H1 (cell line): ENCODE measurements at regions not wholly inside any gene's neighbourhood (a gene's known extent, or its start where the extent isn't known, plus 50 kb on each side); places are given as distances from the start of the nearest gene placed in this dataset.

ENCODE experiments used
- CBX8 ChIP-seq: fragments of 300-800, 300-1000 bp; sonication (generic); IDR thresholded peaks from 2 replicates; pipeline ENCODE4 v1.7.1; 2016; ENCODE audit warnings: low read depth, low read length, borderline replicate concordance
- CEBPB ChIP-seq: IDR thresholded peaks from 2 replicates; pipeline ENCODE4 v1.6.1; 2012; ENCODE audit warnings: low read depth, low read length
- CREB1 ChIP-seq: IDR thresholded peaks from 2 replicates; pipeline ENCODE4 v1.6.1; 2012; ENCODE audit warnings: inconsistent platforms
- EGR1 ChIP-seq: IDR thresholded peaks from 2 replicates; pipeline ENCODE4 v1.6.1; 2011; ENCODE audit warnings: low read depth, low read length, borderline replicate concordance
- EP300 ChIP-seq, 2 experiments: IDR thresholded peaks; 1 replicate in 1 of 2; 2 replicates in 1 of 2; pipeline ENCODE4 v1.6.1; 2011 to 2012; ENCODE audit warnings: low read depth in 2 of 2, low read length in 2 of 2, mild to moderate bottlenecking in 2 of 2, borderline replicate concordance in 1 of 2, inconsistent platforms in 1 of 2, moderate library complexity in 1 of 2
- EZH2 ChIP-seq: fragments of 200-600 bp; sonication (generic); IDR thresholded peaks from 2 replicates; pipeline ENCODE4 v1.7.1; 2012; ENCODE audit warnings: low read depth, mild to moderate bottlenecking, moderate library complexity, low read length, inconsistent platforms; ENCODE audit not compliant: severe bottlenecking
- NANOG ChIP-seq: IDR thresholded peaks from 2 replicates; pipeline ENCODE4 v1.6.1; 2011; ENCODE audit warnings: low read length, low read depth, mild to moderate bottlenecking, inconsistent platforms; ENCODE audit not compliant: insufficient read depth, poor library complexity, severe bottlenecking
- PHF8 ChIP-seq: fragments of 200-600 bp; sonication (generic); conservative IDR thresholded peaks from 2 replicates; pipeline ENCODE4 v1.7.1; 2012; ENCODE audit warnings: low read depth, mild to moderate bottlenecking, inconsistent platforms, low read length, moderate library complexity
- POLR2A ChIP-seq, 2 experiments: IDR thresholded peaks; 1 replicate in 1 of 2; 2 replicates in 1 of 2; pipeline ENCODE4 v1.6.1; 2011; ENCODE audit warnings: low read depth in 2 of 2, low read length in 2 of 2, mild to moderate bottlenecking in 2 of 2; ENCODE audit errors: control extremely low read depth in 1 of 2
- RAD21 ChIP-seq, 2 experiments: IDR thresholded peaks in 1 of 2; conservative IDR thresholded peaks in 1 of 2; 2 replicates each; pipeline ENCODE4 v1.6.1; 2011; ENCODE audit warnings: low read depth in 2 of 2, low read length in 2 of 2, improper control_type of control experiment in 1 of 2, inconsistent platforms in 1 of 2, mild to moderate bottlenecking in 1 of 2, moderate library complexity in 1 of 2
- TEAD4 ChIP-seq: IDR thresholded peaks from 2 replicates; pipeline ENCODE4 v1.6.1; 2012; ENCODE audit warnings: low read depth, low read length, inconsistent platforms, mixed read lengths
- YY1 ChIP-seq: IDR thresholded peaks from 2 replicates; pipeline ENCODE4 v1.6.1; 2011; ENCODE audit warnings: low read depth, mild to moderate bottlenecking, low read length
- TF ChIP-seq, protein P1 (sequence below): fragments of 300-600 bp; sonication (generic); IDR thresholded peaks from 2 replicates; pipeline ENCODE4 v1.7.1; 2012; ENCODE audit warnings: low read length, moderate library complexity, mild to moderate bottlenecking, inconsistent platforms; ENCODE audit not compliant: insufficient replicate concordance

DNA sequence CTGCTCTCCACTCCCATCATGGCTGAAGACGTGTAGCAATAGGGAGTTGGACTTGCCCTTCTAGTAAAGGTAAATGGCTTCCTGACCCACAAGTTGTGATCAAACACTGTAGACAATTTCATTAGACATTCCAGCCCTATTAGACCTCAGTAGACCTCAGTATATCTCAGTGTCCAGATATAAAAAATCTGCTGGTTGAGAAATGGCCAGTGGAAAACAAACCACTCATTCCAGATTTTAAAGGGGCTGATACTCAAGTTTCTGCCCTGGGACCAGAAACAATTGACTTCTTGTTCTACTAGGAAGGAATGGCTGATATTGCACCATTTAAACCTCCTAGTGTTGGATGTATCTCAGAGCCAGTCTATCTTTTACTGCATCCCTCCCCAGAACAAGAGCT, 613.2 kb downstream of the PDCD6IP start (continued):
- TF ChIP-seq, protein P1, sequence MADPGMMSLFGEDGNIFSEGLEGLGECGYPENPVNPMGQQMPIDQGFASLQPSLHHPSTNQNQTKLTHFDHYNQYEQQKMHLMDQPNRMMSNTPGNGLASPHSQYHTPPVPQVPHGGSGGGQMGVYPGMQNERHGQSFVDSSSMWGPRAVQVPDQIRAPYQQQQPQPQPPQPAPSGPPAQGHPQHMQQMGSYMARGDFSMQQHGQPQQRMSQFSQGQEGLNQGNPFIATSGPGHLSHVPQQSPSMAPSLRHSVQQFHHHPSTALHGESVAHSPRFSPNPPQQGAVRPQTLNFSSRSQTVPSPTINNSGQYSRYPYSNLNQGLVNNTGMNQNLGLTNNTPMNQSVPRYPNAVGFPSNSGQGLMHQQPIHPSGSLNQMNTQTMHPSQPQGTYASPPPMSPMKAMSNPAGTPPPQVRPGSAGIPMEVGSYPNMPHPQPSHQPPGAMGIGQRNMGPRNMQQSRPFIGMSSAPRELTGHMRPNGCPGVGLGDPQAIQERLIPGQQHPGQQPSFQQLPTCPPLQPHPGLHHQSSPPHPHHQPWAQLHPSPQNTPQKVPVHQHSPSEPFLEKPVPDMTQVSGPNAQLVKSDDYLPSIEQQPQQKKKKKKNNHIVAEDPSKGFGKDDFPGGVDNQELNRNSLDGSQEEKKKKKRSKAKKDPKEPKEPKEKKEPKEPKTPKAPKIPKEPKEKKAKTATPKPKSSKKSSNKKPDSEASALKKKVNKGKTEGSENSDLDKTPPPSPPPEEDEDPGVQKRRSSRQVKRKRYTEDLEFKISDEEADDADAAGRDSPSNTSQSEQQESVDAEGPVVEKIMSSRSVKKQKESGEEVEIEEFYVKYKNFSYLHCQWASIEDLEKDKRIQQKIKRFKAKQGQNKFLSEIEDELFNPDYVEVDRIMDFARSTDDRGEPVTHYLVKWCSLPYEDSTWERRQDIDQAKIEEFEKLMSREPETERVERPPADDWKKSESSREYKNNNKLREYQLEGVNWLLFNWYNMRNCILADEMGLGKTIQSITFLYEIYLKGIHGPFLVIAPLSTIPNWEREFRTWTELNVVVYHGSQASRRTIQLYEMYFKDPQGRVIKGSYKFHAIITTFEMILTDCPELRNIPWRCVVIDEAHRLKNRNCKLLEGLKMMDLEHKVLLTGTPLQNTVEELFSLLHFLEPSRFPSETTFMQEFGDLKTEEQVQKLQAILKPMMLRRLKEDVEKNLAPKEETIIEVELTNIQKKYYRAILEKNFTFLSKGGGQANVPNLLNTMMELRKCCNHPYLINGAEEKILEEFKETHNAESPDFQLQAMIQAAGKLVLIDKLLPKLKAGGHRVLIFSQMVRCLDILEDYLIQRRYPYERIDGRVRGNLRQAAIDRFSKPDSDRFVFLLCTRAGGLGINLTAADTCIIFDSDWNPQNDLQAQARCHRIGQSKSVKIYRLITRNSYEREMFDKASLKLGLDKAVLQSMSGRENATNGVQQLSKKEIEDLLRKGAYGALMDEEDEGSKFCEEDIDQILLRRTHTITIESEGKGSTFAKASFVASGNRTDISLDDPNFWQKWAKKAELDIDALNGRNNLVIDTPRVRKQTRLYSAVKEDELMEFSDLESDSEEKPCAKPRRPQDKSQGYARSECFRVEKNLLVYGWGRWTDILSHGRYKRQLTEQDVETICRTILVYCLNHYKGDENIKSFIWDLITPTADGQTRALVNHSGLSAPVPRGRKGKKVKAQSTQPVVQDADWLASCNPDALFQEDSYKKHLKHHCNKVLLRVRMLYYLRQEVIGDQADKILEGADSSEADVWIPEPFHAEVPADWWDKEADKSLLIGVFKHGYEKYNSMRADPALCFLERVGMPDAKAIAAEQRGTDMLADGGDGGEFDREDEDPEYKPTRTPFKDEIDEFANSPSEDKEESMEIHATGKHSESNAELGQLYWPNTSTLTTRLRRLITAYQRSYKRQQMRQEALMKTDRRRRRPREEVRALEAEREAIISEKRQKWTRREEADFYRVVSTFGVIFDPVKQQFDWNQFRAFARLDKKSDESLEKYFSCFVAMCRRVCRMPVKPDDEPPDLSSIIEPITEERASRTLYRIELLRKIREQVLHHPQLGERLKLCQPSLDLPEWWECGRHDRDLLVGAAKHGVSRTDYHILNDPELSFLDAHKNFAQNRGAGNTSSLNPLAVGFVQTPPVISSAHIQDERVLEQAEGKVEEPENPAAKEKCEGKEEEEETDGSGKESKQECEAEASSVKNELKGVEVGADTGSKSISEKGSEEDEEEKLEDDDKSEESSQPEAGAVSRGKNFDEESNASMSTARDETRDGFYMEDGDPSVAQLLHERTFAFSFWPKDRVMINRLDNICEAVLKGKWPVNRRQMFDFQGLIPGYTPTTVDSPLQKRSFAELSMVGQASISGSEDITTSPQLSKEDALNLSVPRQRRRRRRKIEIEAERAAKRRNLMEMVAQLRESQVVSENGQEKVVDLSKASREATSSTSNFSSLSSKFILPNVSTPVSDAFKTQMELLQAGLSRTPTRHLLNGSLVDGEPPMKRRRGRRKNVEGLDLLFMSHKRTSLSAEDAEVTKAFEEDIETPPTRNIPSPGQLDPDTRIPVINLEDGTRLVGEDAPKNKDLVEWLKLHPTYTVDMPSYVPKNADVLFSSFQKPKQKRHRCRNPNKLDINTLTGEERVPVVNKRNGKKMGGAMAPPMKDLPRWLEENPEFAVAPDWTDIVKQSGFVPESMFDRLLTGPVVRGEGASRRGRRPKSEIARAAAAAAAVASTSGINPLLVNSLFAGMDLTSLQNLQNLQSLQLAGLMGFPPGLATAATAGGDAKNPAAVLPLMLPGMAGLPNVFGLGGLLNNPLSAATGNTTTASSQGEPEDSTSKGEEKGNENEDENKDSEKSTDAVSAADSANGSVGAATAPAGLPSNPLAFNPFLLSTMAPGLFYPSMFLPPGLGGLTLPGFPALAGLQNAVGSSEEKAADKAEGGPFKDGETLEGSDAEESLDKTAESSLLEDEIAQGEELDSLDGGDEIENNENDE: no peak
- TF ChIP-seq YY1 (no peak), POLR2A (IDR thresholded peaks at IDR 0.05; ENCODE audit: control extremely low read depth in 1 of 2, low read depth in 2 of 2, low read length in 2 of 2) (no peak), TEAD4 (no peak), CEBPB (no peak), EGR1 (no peak), EZH2 (no peak), CREB1 (no peak), NANOG (no peak), PHF8 (no peak), EP300 (IDR thresholded peaks at IDR 0.05; ENCODE audit: borderline replicate concordance in 1 of 2, low read depth in 2 of 2, low read length in 2 of 2) (no peak), RAD21 (IDR thresholded peaks at IDR 0.05 in 1 of 2, conservative IDR thresholded peaks at IDR 0.05 in 1 of 2; ENCODE audit: low read depth in 2 of 2, low read length in 2 of 2) (no peak), CBX8 (no peak)
